ENCODE measurements at regions not wholly inside any gene's neighbourhood (a gene's known extent, or its start where the extent isn't known, plus 50 kb on each side); places are given as distances from the start of the nearest gene placed in this dataset.
"Not testable (repeated sequence)": the region's sequence is repeated elsewhere in the genome, so short reads cannot be mapped to it uniquely, and the experiment has no call there.

DNA sequence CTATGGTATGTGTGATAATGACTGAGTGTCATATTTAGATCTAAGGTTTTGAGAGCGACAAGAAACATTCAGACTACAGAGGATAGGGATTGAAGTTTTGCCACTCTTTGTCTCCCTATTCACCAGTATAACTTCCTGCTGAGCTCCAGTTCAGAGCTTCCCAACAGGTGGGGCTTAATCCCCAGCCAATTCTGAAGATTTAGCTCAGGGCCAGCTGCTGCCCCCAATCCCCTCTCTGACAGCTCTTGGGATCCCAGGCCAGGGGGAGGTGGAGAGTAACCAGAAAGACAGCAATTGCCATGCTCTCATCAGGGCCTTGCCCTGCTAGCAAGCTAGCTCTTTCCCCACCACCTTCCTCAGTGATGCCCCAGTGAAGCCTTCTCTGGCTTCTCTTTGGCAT lies 57.8 kb downstream of the TRIL start:
- Histone ChIP-seq H3K4me3 (no peak overlapping the region), H3K36me3 (no peaks in the 10 kb centered on the region), H3K27me3 (no peaks in the 10 kb centered on the region), H3K27ac (no peak overlapping the region), H3K4me1 (no peaks in the 10 kb centered on the region), H3K9me3 (no peaks in the 10 kb centered on the region)
- ATAC-seq (no peak), FAIRE-seq (no peak), DNase-seq (no peak)
- no peak for TF ChIP-seq CTCF (IDR thresholded peaks at IDR 0.05)
- 85 to 88% methylated on average over 1 of the region's 1 CpG for WGBS, 2 donors
- intact Hi-C loops (cut with DNase I) = no loop called here

- Histone ChIP-seq H3K27ac (no peak overlapping the region), H3K27me3 (no peaks in the 10 kb centered on the region), H3K9me3 (no peaks in the 10 kb centered on the region), H3K4me1 (no peaks in the 10 kb centered on the region), H3K36me3 (no peaks in the 10 kb centered on the region), H3K4me3 (no peak overlapping the region)
- TF ChIP-seq CTCF (IDR thresholded peaks at IDR 0.05) = no peak
- no peak for ATAC-seq
- intact Hi-C loops (cut with DNase I) = no loop called here
- no peak for DNase-seq
- no peak for FAIRE-seq
- WGBS, 2 donors = 84 to 90% methylated on average over 6 of the region's 6 CpGs
These were observed 64.2 kb downstream of the TRIL start for GRCh38 chr7:28893888-28894287.

DNA sequence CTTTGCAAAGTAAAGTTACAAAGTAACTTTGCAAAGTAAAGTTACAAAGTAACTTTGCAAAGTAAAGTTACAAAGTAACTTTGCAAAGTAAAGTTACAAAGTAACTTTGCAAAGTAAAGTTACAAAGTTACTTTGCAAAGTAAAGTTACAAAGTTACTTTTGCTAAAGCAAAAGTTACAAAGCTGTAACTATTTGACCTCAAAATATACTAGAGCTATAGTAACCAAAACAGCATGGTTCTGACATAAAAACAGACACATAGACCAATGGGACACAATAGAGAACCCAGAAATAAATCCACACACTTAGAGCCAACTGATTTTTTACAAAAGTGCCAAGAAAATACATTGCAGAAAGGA lies 66.3 kb downstream of the TRIL start:
- H3K27me3 ChIP-seq; H3K9me3 ChIP-seq; H3K4me3 ChIP-seq; DNase-seq; ATAC-seq; H3K36me3 ChIP-seq; H3K4me1 ChIP-seq; intact Hi-C loops (cut with DNase I); FAIRE-seq: not testable (repeated sequence)
- H3K27ac ChIP-seq = peak overlapping the region in 1 of 4 donors; percentile 31

DNA sequence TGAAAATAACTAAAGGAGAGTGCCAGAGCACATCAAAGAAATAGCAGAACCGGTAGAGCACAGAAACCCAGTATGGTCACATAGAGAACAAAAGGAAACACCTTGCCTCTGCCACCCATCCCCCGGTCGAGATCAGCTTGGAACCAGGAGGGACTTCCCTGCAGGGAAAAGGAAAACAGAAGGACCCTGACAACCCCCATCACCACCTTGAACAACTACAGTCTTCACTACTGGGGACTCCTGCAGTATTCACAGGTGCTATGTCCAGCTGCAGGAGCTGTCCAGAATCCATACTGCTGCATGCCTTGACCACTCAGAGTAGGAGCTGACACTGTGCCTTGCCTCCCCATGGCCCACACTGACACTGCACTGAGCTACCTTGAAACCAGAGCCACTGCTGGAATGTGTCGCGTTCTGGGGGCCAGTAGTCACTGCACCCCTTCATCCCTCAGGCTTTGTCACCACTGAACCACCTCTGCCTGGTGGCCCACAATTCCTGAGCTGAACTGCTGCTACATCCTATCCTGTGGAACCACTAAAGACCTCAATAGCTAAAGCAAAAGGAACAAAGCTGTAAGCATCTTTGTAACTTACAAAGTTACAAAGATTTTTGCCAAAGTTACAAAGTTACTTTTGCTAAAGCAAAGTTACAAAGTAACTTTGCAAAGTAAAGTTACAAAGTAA lies 66.8 kb downstream of the TRIL start:
- DNase-seq (peak in 2 of 6 donors; percentile 14 to 32), ATAC-seq (peak; percentile 32 to 84 (median 72)), FAIRE-seq (no peak)
- Histone ChIP-seq H3K27me3 (no peaks in the 10 kb centered on the region), H3K4me1 (no peaks in the 10 kb centered on the region), H3K9me3 (no peaks in the 10 kb centered on the region), H3K27ac (peak overlapping the region in 3 of 4 donors; percentile 38 to 75 (median 50)), H3K36me3 (no peaks in the 10 kb centered on the region), H3K4me3 (no peak overlapping the region)
- no peak for TF ChIP-seq CTCF (IDR thresholded peaks at IDR 0.05)
- WGBS, 2 donors = 31 to 34% methylated on average over 5 of the region's 5 CpGs
- intact Hi-C loops (cut with DNase I) = no loop called here

DNA sequence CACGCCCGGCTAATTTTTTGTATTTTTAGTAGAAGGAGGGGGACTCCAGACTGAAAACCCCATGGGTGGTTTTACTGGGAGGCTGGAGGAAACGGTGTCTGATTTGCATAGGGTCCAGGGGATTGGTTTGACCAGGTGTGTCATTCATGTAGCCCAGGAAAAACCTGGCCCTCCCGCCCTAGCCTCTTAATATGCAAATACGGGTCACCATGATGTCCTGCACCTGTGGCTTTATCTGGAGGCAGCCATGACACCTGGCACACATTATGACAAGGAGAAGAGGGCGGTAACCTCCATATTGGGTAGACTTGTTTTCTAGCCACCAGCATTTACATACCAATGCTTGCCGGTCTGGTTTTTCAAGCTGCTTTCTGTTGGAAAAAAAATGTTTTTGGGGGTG lies 68.0 kb downstream of the TRIL start:
- H3K4me3 ChIP-seq = no peak overlapping the region
- 65 to 74% methylated on average over 7 of the region's 7 CpGs for WGBS, 2 donors
- ATAC-seq = peak in 2 of 4 donors; percentile 45 to 48
- FAIRE-seq = no peak
- H3K9me3 ChIP-seq = no peaks in the 10 kb centered on the region
- intact Hi-C loops (cut with DNase I) = no loop called here
- TF ChIP-seq CTCF (IDR thresholded peaks at IDR 0.05) = no peak
- H3K4me1 ChIP-seq = no peaks in the 10 kb centered on the region
- H3K27ac ChIP-seq = peak overlapping the region in 3 of 4 donors; percentile 2 to 75 (median 50)
- no peak for DNase-seq
- H3K27me3 ChIP-seq = no peaks in the 10 kb centered on the region
- no peaks in the 10 kb centered on the region for H3K36me3 ChIP-seq
